ENCODE measurements at regions not wholly inside any gene's neighbourhood (a gene's known extent, or its start where the extent isn't known, plus 50 kb on each side); places are given as distances from the start of the nearest gene placed in this dataset.
"Not testable (repeated sequence)": the region's sequence is repeated elsewhere in the genome, so short reads cannot be mapped to it uniquely, and the experiment has no call there.

GRCh38 chr16:60979119-60979518, 1057.1 kb downstream of the CDH8 start:
- no peaks in the 10 kb centered on the region for H3K9me3 ChIP-seq (ENCODE audit: control insufficient read depth, insufficient read depth, low read length)

GRCh38 chr16:60949800-60950199, 1086.4 kb downstream of the CDH8 start:
- no peak overlapping the region for H3K27ac ChIP-seq (ENCODE audit: low read length)
- H3K9me3 ChIP-seq (ENCODE audit: control insufficient read depth, insufficient read depth, low read length) = no peaks in the 10 kb centered on the region
- no CpG with 5 or more reads among the region's 5 CpGs for whole genome bisulfite sequencing (ENCODE audit: insufficient coverage, insufficient read length)

More at GRCh38 chr16:60979119-60979518, 1057.1 kb downstream of the CDH8 start:
- H3K27ac ChIP-seq (ENCODE audit: low read length) = no peak overlapping the region
- no peaks in the 10 kb centered on the region for H3K4me1 ChIP-seq (ENCODE audit: control insufficient read depth, insufficient read depth, low read length)
- no peaks in the 10 kb centered on the region for H3K36me3 ChIP-seq (ENCODE audit: control insufficient read depth, insufficient read depth, low read length)
- DNase-seq (ENCODE audit: low read depth, low spot score) = no peak
- no peak overlapping the region for H3K4me3 ChIP-seq (ENCODE audit: low read length)
- H3K27me3 ChIP-seq (ENCODE audit: control insufficient read depth, insufficient read depth, low read length) = no peaks in the 10 kb centered on the region
- WGBS (ENCODE audit: insufficient coverage, insufficient read length) = no CpG with 5 or more reads among the region's 2 CpGs

GRCh38 chr16:60945225-60945624, 1091.0 kb downstream of the CDH8 start:
- peak; percentile 39 for DNase-seq (ENCODE audit: low read depth, low spot score)
- Histone ChIP-seq H3K4me1 (ENCODE audit: control insufficient read depth, insufficient read depth, low read length) (no peaks in the 10 kb centered on the region), H3K9me3 (ENCODE audit: control insufficient read depth, insufficient read depth, low read length) (no peaks in the 10 kb centered on the region), H3K27me3 (ENCODE audit: control insufficient read depth, insufficient read depth, low read length) (no peaks in the 10 kb centered on the region), H3K27ac (ENCODE audit: low read length) (no peak overlapping the region), H3K36me3 (ENCODE audit: control insufficient read depth, insufficient read depth, low read length) (no peaks in the 10 kb centered on the region), H3K4me3 (ENCODE audit: low read length) (no peak overlapping the region)
- no CpG with 5 or more reads among the region's 2 CpGs for WGBS (ENCODE audit: insufficient coverage, insufficient read length)

More at GRCh38 chr16:60949800-60950199, 1086.4 kb downstream of the CDH8 start:
- H3K4me1 ChIP-seq (ENCODE audit: control insufficient read depth, insufficient read depth, low read length) = no peaks in the 10 kb centered on the region
- no peaks in the 10 kb centered on the region for H3K27me3 ChIP-seq (ENCODE audit: control insufficient read depth, insufficient read depth, low read length)
- H3K4me3 ChIP-seq (ENCODE audit: low read length) = no peak overlapping the region
- H3K36me3 ChIP-seq (ENCODE audit: control insufficient read depth, insufficient read depth, low read length) = no peaks in the 10 kb centered on the region
- DNase-seq (ENCODE audit: low read depth, low spot score) = no peak

- not testable (repeated sequence) for H3K4me1 ChIP-seq (ENCODE audit: control insufficient read depth, insufficient read depth, low read length); H3K27me3 ChIP-seq (ENCODE audit: control insufficient read depth, insufficient read depth, low read length); H3K36me3 ChIP-seq (ENCODE audit: control insufficient read depth, insufficient read depth, low read length); H3K4me3 ChIP-seq (ENCODE audit: low read length); H3K27ac ChIP-seq (ENCODE audit: low read length); DNase-seq (ENCODE audit: low read depth, low spot score); H3K9me3 ChIP-seq (ENCODE audit: control insufficient read depth, insufficient read depth, low read length)
- WGBS (ENCODE audit: insufficient coverage, insufficient read length) = no CpG with 5 or more reads among the region's 10 CpGs
Measured at GRCh38 chr16:60936189-60936588, 1100.0 kb downstream of the CDH8 start.

- Histone ChIP-seq H3K27me3 (ENCODE audit: control insufficient read depth, insufficient read depth, low read length) (no peaks in the 10 kb centered on the region), H3K36me3 (ENCODE audit: control insufficient read depth, insufficient read depth, low read length) (no peaks in the 10 kb centered on the region), H3K27ac (ENCODE audit: low read length) (no peak overlapping the region), H3K9me3 (ENCODE audit: control insufficient read depth, insufficient read depth, low read length) (no peaks in the 10 kb centered on the region), H3K4me3 (ENCODE audit: low read length) (no peak overlapping the region), H3K4me1 (ENCODE audit: control insufficient read depth, insufficient read depth, low read length) (no peaks in the 10 kb centered on the region)
- WGBS (ENCODE audit: insufficient coverage, insufficient read length) = no CpG with 5 or more reads among the region's 3 CpGs
- no peak for DNase-seq (ENCODE audit: low read depth, low spot score)
Measured at GRCh38 chr16:60932600-60932999, 1103.6 kb downstream of the CDH8 start.

- no peak for DNase-seq (ENCODE audit: low read depth, low spot score)
- whole genome bisulfite sequencing (ENCODE audit: insufficient coverage, insufficient read length) = no CpG with 5 or more reads among the region's 5 CpGs
- no peaks in the 10 kb centered on the region for H3K36me3 ChIP-seq (ENCODE audit: control insufficient read depth, insufficient read depth, low read length)
- no peak overlapping the region for H3K27ac ChIP-seq (ENCODE audit: low read length)
- H3K4me3 ChIP-seq (ENCODE audit: low read length) = no peak overlapping the region
- no peaks in the 10 kb centered on the region for H3K9me3 ChIP-seq (ENCODE audit: control insufficient read depth, insufficient read depth, low read length)
- H3K4me1 ChIP-seq (ENCODE audit: control insufficient read depth, insufficient read depth, low read length) = no peaks in the 10 kb centered on the region
- H3K27me3 ChIP-seq (ENCODE audit: control insufficient read depth, insufficient read depth, low read length) = no peaks in the 10 kb centered on the region
Measured at GRCh38 chr16:60930291-60930690, 1105.9 kb downstream of the CDH8 start.

- Histone ChIP-seq H3K4me1 (ENCODE audit: control insufficient read depth, insufficient read depth, low read length) (no peaks in the 10 kb centered on the region), H3K36me3 (ENCODE audit: control insufficient read depth, insufficient read depth, low read length) (no peaks in the 10 kb centered on the region), H3K27ac (ENCODE audit: low read length) (no peak overlapping the region), H3K4me3 (ENCODE audit: low read length) (no peak overlapping the region), H3K9me3 (ENCODE audit: control insufficient read depth, insufficient read depth, low read length) (no peaks in the 10 kb centered on the region), H3K27me3 (ENCODE audit: control insufficient read depth, insufficient read depth, low read length) (no peaks in the 10 kb centered on the region)
- WGBS (ENCODE audit: insufficient coverage, insufficient read length) = no CpG with 5 or more reads among the region's 2 CpGs
- no peak for DNase-seq (ENCODE audit: low read depth, low spot score)
Measured at GRCh38 chr16:60922920-60923319, 1113.3 kb downstream of the CDH8 start.

GRCh38 chr16:60914334-60914733, 1121.9 kb downstream of the CDH8 start:
- Histone ChIP-seq H3K27ac (ENCODE audit: low read length) (no peak overlapping the region), H3K4me1 (ENCODE audit: control insufficient read depth, insufficient read depth, low read length) (no peaks in the 10 kb centered on the region), H3K36me3 (ENCODE audit: control insufficient read depth, insufficient read depth, low read length) (no peaks in the 10 kb centered on the region), H3K9me3 (ENCODE audit: control insufficient read depth, insufficient read depth, low read length) (no peaks in the 10 kb centered on the region), H3K27me3 (ENCODE audit: control insufficient read depth, insufficient read depth, low read length) (no peaks in the 10 kb centered on the region), H3K4me3 (ENCODE audit: low read length) (no peak overlapping the region)
- WGBS (ENCODE audit: insufficient coverage, insufficient read length) = no CpG with 5 or more reads among the region's 3 CpGs
- no peak for DNase-seq (ENCODE audit: low read depth, low spot score)

- WGBS (ENCODE audit: insufficient coverage, insufficient read length) = no CpG with 5 or more reads among the region's 4 CpGs
- no peak for DNase-seq (ENCODE audit: low read depth, low spot score)
- no peak overlapping the region for H3K4me3 ChIP-seq (ENCODE audit: low read length)
- no peaks in the 10 kb centered on the region for H3K36me3 ChIP-seq (ENCODE audit: control insufficient read depth, insufficient read depth, low read length)
- H3K27me3 ChIP-seq (ENCODE audit: control insufficient read depth, insufficient read depth, low read length) = no peaks in the 10 kb centered on the region
- no peaks in the 10 kb centered on the region for H3K9me3 ChIP-seq (ENCODE audit: control insufficient read depth, insufficient read depth, low read length)
- H3K27ac ChIP-seq (ENCODE audit: low read length) = no peak overlapping the region
- H3K4me1 ChIP-seq (ENCODE audit: control insufficient read depth, insufficient read depth, low read length) = no peaks in the 10 kb centered on the region
Measured at GRCh38 chr16:60907645-60908044, 1128.6 kb downstream of the CDH8 start.

- H3K27ac ChIP-seq (ENCODE audit: low read length) = no peak overlapping the region
- H3K4me1 ChIP-seq (ENCODE audit: control insufficient read depth, insufficient read depth, low read length) = no peaks in the 10 kb centered on the region
- no peak overlapping the region for H3K4me3 ChIP-seq (ENCODE audit: low read length)
- DNase-seq (ENCODE audit: low read depth, low spot score) = no peak
- H3K9me3 ChIP-seq (ENCODE audit: control insufficient read depth, insufficient read depth, low read length) = no peaks in the 10 kb centered on the region
- no peaks in the 10 kb centered on the region for H3K36me3 ChIP-seq (ENCODE audit: control insufficient read depth, insufficient read depth, low read length)
- no CpG with 5 or more reads among the region's 4 CpGs for WGBS (ENCODE audit: insufficient coverage, insufficient read length)
- H3K27me3 ChIP-seq (ENCODE audit: control insufficient read depth, insufficient read depth, low read length) = no peaks in the 10 kb centered on the region
Measured at GRCh38 chr16:60905811-60906210, 1130.4 kb downstream of the CDH8 start.

- H3K36me3 ChIP-seq (ENCODE audit: control insufficient read depth, insufficient read depth, low read length) = no peaks in the 10 kb centered on the region
- H3K27ac ChIP-seq (ENCODE audit: low read length) = no peak overlapping the region
- no peaks in the 10 kb centered on the region for H3K4me1 ChIP-seq (ENCODE audit: control insufficient read depth, insufficient read depth, low read length)
- no peak for DNase-seq (ENCODE audit: low read depth, low spot score)
- H3K9me3 ChIP-seq (ENCODE audit: control insufficient read depth, insufficient read depth, low read length) = no peaks in the 10 kb centered on the region
- no peak overlapping the region for H3K4me3 ChIP-seq (ENCODE audit: low read length)
- H3K27me3 ChIP-seq (ENCODE audit: control insufficient read depth, insufficient read depth, low read length) = no peaks in the 10 kb centered on the region
- WGBS (ENCODE audit: insufficient coverage, insufficient read length) = no CpG with 5 or more reads among the region's 4 CpGs
Measured at GRCh38 chr16:60902114-60902513, 1134.1 kb downstream of the CDH8 start.
